K562 (cell line): ENCODE measurements at regions not wholly inside any gene's neighbourhood (a gene's known extent, or its start where the extent isn't known, plus 50 kb on each side); places are given as distances from the start of the nearest gene placed in this dataset.

Experiments used
- ATAC-seq: fragments of 200-7000 bp; cut with Tn5 transposase; 3 replicates; pipeline ENCODE4 v1.9.1; 2020; ENCODE audit warnings: moderate library complexity
- BruUV-seq: library from RNA; stranded (reverse); fragments of 400-500 nt; replicated peaks from 2 replicates; lab custom pipeline; 2021; lab: Mats Ljungman, UMichigan
- CTCF ChIA-PET: fragments of 300-600 bp; formaldehyde crosslinking; extraction: SDS; loops from one replicate; lab custom pipeline; 2021; ENCODE audit warnings: low intra/inter-chr PET ratio; lab: Yijun Ruan, JAX
- POLR2A ChIA-PET: fragments of 300-600, 350-650 bp; sonication (Branson Sonifier 250); formaldehyde crosslinking; extraction: SDS; loops from one replicate; lab custom pipeline; 2021; ENCODE audit warnings: antibody characterized with exemption, inconsistent platforms; lab: Yijun Ruan, JAX
- DNase-seq, 4 experiments: peaks; one replicate each; pipeline versions ENCODE4 v3.0.0 to v3.0.0-alpha.2; 2011 to 2018; ENCODE audit warnings: low spot score in 3 of 4, mixed read lengths in 3 of 4; ENCODE audit errors: extremely low read depth in 1 of 4
- FAIRE-seq: peaks from 2 replicates; lab custom pipeline; 2011; peaks lifted over from hg19 to GRCh38; lab: Jason Lieb, UNC
- H2AFZ ChIP-seq: 2 replicates; pipeline ENCODE4 v1.6.0; 2011; ENCODE audit warnings: low read depth, low read length, control low read depth, inconsistent platforms
- H3K27ac ChIP-seq: fragments of 200-600 bp; 3 replicates; pipeline ENCODE4 v1.8.0; 2011; ENCODE audit warnings: low read depth, mild to moderate bottlenecking, control low read depth, inconsistent platforms, low read length, moderate library complexity, mixed read lengths; ENCODE audit errors: extremely low read depth
- H3K27me3 ChIP-seq, 2 experiments: fragments of 300-600 bp in 1 of 2; 2 replicates in 1 of 2; 3 replicates in 1 of 2; pipeline versions ENCODE4 v1.6.0 to v1.8.0; 2011; ENCODE audit warnings: inconsistent platforms in 2 of 2, low read length in 2 of 2, mild to moderate bottlenecking in 1 of 2, mixed read lengths in 1 of 2, moderate library complexity in 1 of 2; ENCODE audit not compliant: control insufficient read depth in 2 of 2, insufficient read depth in 2 of 2
- H3K36me3 ChIP-seq: fragments of 300-600 bp; 3 replicates; pipeline ENCODE4 v1.8.0; 2011; ENCODE audit warnings: mild to moderate bottlenecking, low read length, inconsistent platforms; ENCODE audit not compliant: control insufficient read depth, insufficient read depth
- H3K4me1 ChIP-seq, 2 experiments: fragments of 200-600 bp in 1 of 2; replicated peaks in 1 of 2; 2 replicates in 1 of 2; 3 replicates in 1 of 2; pipeline versions ENCODE4 v1.5.1 to v1.8.0; 2011; ENCODE audit warnings: inconsistent platforms in 2 of 2, low read length in 2 of 2, mild to moderate bottlenecking in 1 of 2, mixed read lengths in 1 of 2, moderate library complexity in 1 of 2; ENCODE audit not compliant: control insufficient read depth in 2 of 2, insufficient read depth in 2 of 2
- H3K4me2 ChIP-seq: 2 replicates; pipeline ENCODE4 v1.6.1; 2011; ENCODE audit warnings: low read length, control low read depth, inconsistent platforms, mixed read lengths; ENCODE audit not compliant: insufficient read depth
- H3K4me3 ChIP-seq: fragments of 200-600 bp; sonication (generic), shearing (Covaris generic); 2 replicates; pipeline ENCODE4 v1.5.1; 2016; ENCODE audit warnings: control low read depth, inconsistent platforms
- H3K79me2 ChIP-seq: fragments of 200-600 bp; 3 replicates; pipeline ENCODE4 v1.8.0; 2011; ENCODE audit warnings: low read length, inconsistent platforms; ENCODE audit not compliant: control insufficient read depth, insufficient read depth
- H3K9ac ChIP-seq, 2 experiments: 2 replicates each; pipeline versions ENCODE4 v1.6.0 to v1.6.1; 2011; ENCODE audit warnings: low read depth in 2 of 2, low read length in 2 of 2, control low read depth in 1 of 2, inconsistent platforms in 1 of 2, mild to moderate bottlenecking in 1 of 2, mixed read lengths in 1 of 2; ENCODE audit not compliant: insufficient read depth in 1 of 2
- H3K9me1 ChIP-seq: one replicate; pipeline ENCODE4 v1.6.0; 2011; ENCODE audit warnings: inconsistent platforms, mild to moderate bottlenecking, low read length, moderate library complexity; ENCODE audit not compliant: control insufficient read depth, insufficient read depth
- H3K9me3 ChIP-seq: replicated peaks from 2 replicates; pipeline ENCODE4 v1.5.1; 2011; ENCODE audit warnings: low read depth, low read length, inconsistent platforms; ENCODE audit not compliant: control insufficient read depth, insufficient read depth
- H4K20me1 ChIP-seq: replicated peaks from 2 replicates; pipeline ENCODE4 v1.6.1; 2011; ENCODE audit warnings: low read length, inconsistent platforms, mixed read lengths; ENCODE audit not compliant: control insufficient read depth, insufficient read depth
- ATF3 ChIP-seq, 2 experiments: fragments of 450-650 bp in 1 of 2; sonication (generic) in 1 of 2; formaldehyde crosslinking in 1 of 2; IDR thresholded peaks in 1 of 2; conservative IDR thresholded peaks in 1 of 2; 2 replicates each; pipeline versions ENCODE4 v1.6.1 to v1.8.1; 2016 to 2023; ENCODE audit warnings: mild to moderate bottlenecking in 2 of 2, moderate library complexity in 2 of 2, inconsistent platforms in 1 of 2, missing genetic modification reagents in 1 of 2
- GABPB1 ChIP-seq: sonication (generic); formaldehyde crosslinking; IDR thresholded peaks from 2 replicates; pipeline ENCODE4 v1.8.0; 2022; ENCODE audit warnings: mild to moderate bottlenecking, missing genetic modification reagents
- ILF3 ChIP-seq: fragments of 450-650 bp; IDR thresholded peaks from 2 replicates; pipeline ENCODE4 v1.6.1; 2018; ENCODE audit warnings: antibody characterized with exemption, mild to moderate bottlenecking, moderate library complexity, borderline replicate concordance
- MGA ChIP-seq: fragments of 450-650 bp; IDR thresholded peaks from 2 replicates; pipeline ENCODE4 v1.6.1; 2016; ENCODE audit warnings: mild to moderate bottlenecking, moderate library complexity
- PKNOX1 ChIP-seq: fragments of 450-650 bp; IDR thresholded peaks from 2 replicates; pipeline ENCODE4 v1.6.1; 2016
- PTBP1 ChIP-seq: fragments of 200-400 bp; formaldehyde crosslinking; IDR thresholded peaks from 2 replicates; pipeline ENCODE4 v1.6.1; 2017; ENCODE audit warnings: low read depth, low read length
- RNF219 ChIP-seq: fragments of 250-450 bp; sonication (Bioruptor Pico); IDR thresholded peaks from 2 replicates; pipeline ENCODE4 v1.5.0; 2022; ENCODE audit warnings: mild to moderate bottlenecking
- in situ Hi-C: fragments of 300-500 bp; cut with MboI; formaldehyde crosslinking; loops from 4 replicates; pipeline ENCODE4 v1.15.0; 2018; ENCODE audit warnings: inconsistent platforms, mixed read lengths
- intact Hi-C: fragments of 100-400 bp; cut with micrococcal nuclease; formaldehyde crosslinking; loops from 2 replicates; pipeline ENCODE4 v1.14.2; 2022

- Histone ChIP-seq H2AFZ (no peak overlapping the region), H3K4me2 (no peak overlapping the region), H3K36me3 (no peaks in the 10 kb centered on the region), H3K79me2 (no peaks in the 10 kb centered on the region), H4K20me1 (no peaks in the 10 kb centered on the region), H3K9me1 (no peaks in the 10 kb centered on the region), H3K9ac (no peak overlapping the region), H3K27ac (no peak overlapping the region), H3K27me3 (no peaks in the 10 kb centered on the region), H3K4me1 (no peaks in the 10 kb centered on the region), H3K9me3 (no peaks in the 10 kb centered on the region), H3K4me3 (no peak overlapping the region)
- in situ Hi-C loops = no loop called here
- FAIRE-seq (no peak), ATAC-seq (no peak), DNase-seq (no peak)
- intact Hi-C loops = no loop called here
- BruUV-seq = no TSS peak
- ChIA-PET CTCF (no interaction called here), POLR2A (interaction anchor here (0.8 kb wide), 1 partner anchor 17 kb away, joined by 4 read pairs; no protein-coding TSS in a partner anchor)
- TF ChIP-seq PKNOX1 = no peak
- TF ChIP-seq ATF3 (IDR thresholded peaks at IDR 0.05) = no peak
- TF ChIP-seq ATF3 (CRISPR knock-in tag; conservative IDR thresholded peaks at IDR 0.05) = no peak
- no peak for TF ChIP-seq PTBP1
- TF ChIP-seq ILF3 = no peak
- TF ChIP-seq MGA = no peak
- no peak for TF ChIP-seq GABPB1 (CRISPR knock-in tag)
- no peak for TF ChIP-seq RNF219 (CRISPR knock-in tag)
Measured at GRCh38 chr3:153385343-153385742, 223.3 kb downstream of the RAP2B start.
